Mucosa of stomach (tissue), 1 donor: ENCODE measurements at regions not wholly inside any gene's neighbourhood (a gene's known extent, or its start where the extent isn't known, plus 50 kb on each side); places are given as distances from the start of the nearest gene placed in this dataset.

Experiments
- H3K27me3 ChIP-seq: one replicate; pipeline ENCODE4 v1.7.0; 2013; ENCODE audit warnings: mild to moderate bottlenecking, low read length; ENCODE audit not compliant: control insufficient read depth, insufficient read depth
- H3K36me3 ChIP-seq: one replicate; pipeline ENCODE4 v1.7.0; 2013; ENCODE audit warnings: low read length; ENCODE audit not compliant: control insufficient read depth, insufficient read depth
- H3K4me1 ChIP-seq: one replicate; pipeline ENCODE4 v1.7.0; 2013; ENCODE audit warnings: mild to moderate bottlenecking, low read length; ENCODE audit not compliant: control insufficient read depth, insufficient read depth
- H3K4me3 ChIP-seq: one replicate; pipeline ENCODE4 v1.7.0; 2013; ENCODE audit warnings: low read length
- H3K9ac ChIP-seq: one replicate; pipeline ENCODE4 v1.7.0; 2013; ENCODE audit warnings: mild to moderate bottlenecking, low read length, moderate library complexity
- H3K9me3 ChIP-seq: one replicate; pipeline ENCODE4 v1.7.0; 2013; ENCODE audit warnings: mild to moderate bottlenecking, low read length, moderate library complexity; ENCODE audit not compliant: control insufficient read depth
- donor health status: Pancreatic carcinoma.

DNA sequence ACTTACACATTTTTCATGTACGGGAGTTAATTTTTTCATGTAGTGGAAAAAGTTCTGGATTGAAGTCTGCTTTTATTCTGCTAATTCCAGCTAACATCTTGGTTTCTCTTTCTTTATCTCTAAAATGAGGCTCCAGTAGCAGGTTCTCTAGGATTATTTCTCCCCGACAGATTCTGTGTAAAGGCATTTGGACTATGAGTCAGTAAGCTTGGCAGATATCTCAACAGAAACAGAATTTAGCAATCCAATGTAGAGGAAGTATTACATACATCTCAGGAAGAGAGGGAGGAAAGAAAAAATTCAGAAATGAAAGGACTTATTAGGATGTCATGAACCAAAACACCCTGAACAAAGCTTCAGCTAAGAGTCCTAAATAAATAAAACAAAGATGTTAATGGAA, 1682.3 kb upstream of the TENM3 start:
- Histone ChIP-seq H3K36me3 (no peaks in the 10 kb centered on the region), H3K9me3 (no peaks in the 10 kb centered on the region), H3K4me1 (no peaks in the 10 kb centered on the region), H3K9ac (no peak overlapping the region), H3K4me3 (no peak overlapping the region), H3K27me3 (no peaks in the 10 kb centered on the region)

DNA sequence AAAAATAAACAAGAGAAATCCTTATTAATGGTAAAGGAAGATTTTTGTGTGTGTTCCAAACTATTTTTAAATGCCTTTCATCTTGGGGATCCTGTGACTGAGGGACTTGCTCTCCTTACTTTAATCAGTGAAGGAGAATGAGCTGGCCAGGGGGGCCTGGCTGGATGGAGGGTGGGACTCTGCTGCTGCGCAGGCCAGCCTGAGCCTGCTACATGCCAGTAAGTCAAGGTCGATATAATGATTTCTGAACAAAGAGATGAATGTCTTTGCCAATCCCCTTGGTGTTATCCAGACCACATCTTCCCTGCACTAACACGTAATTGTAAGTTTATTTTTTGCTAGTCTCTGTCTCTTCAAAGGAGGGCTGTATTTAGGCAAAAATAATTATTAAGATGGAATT, 1679.2 kb upstream of the TENM3 start:
- H3K36me3 ChIP-seq, result no peaks in the 10 kb centered on the region
- H3K27me3 ChIP-seq, result no peaks in the 10 kb centered on the region
- no peak overlapping the region for H3K4me3 ChIP-seq
- H3K9ac ChIP-seq, result no peak overlapping the region
- no peaks in the 10 kb centered on the region for H3K4me1 ChIP-seq
- no peaks in the 10 kb centered on the region for H3K9me3 ChIP-seq

DNA sequence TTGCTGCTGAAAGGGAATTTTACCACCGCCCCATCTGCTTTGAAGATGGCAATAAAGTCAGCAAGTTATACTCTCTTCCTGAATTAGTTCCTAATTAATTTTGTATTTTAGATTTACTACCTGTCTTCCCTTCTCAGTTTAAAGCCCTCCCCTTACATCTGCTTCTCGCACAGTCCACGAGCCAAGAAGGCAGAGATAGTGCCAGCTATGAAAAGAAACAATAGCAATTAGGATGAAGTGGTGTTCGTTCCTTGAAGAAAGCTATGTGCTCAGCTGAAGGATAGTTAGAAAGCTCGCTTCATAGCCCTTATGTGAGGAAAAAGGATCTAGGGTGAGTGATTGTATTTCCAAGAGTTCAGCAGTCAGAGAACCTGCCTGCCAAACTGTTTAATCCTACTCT, 1678.8 kb upstream of the TENM3 start:
- Histone ChIP-seq H3K9ac (no peak overlapping the region), H3K9me3 (no peaks in the 10 kb centered on the region), H3K4me3 (no peak overlapping the region), H3K4me1 (no peaks in the 10 kb centered on the region), H3K36me3 (no peaks in the 10 kb centered on the region), H3K27me3 (no peaks in the 10 kb centered on the region)

DNA sequence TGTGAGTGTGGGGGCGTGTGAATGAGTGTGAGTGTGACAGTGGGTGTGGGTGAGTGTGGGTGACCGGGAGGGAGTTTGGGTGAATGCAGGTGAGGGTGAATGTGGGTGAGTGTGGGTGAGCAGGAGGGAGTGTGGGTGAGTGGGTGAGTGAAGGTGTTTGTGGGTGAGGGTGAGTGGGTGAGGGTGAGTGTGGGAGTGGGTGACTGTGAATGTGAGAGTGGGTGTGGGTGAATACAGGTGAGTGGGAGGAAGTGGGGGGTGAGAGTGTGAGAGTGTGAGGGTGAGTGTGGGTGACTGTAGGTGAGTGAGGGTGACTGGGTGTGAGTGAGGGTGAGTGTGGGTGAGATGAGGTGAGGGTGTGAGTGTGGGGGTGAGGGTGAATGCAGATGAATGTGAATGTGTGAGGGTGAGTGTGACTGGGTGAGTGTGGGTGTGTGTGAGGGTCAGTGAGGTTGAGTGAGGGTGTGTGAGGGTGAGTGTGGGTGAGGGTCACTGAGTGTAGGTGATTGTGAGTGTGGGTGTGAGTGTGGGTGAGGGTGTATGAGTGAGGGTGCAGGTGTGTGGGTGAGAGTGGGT, 1677.3 kb upstream of the TENM3 start:
- H3K27me3 ChIP-seq, result no peaks in the 10 kb centered on the region
- no peak overlapping the region for H3K9ac ChIP-seq
- H3K36me3 ChIP-seq, result no peaks in the 10 kb centered on the region
- H3K9me3 ChIP-seq, result no peaks in the 10 kb centered on the region
- no peak overlapping the region for H3K4me3 ChIP-seq
- H3K4me1 ChIP-seq, result no peaks in the 10 kb centered on the region

DNA sequence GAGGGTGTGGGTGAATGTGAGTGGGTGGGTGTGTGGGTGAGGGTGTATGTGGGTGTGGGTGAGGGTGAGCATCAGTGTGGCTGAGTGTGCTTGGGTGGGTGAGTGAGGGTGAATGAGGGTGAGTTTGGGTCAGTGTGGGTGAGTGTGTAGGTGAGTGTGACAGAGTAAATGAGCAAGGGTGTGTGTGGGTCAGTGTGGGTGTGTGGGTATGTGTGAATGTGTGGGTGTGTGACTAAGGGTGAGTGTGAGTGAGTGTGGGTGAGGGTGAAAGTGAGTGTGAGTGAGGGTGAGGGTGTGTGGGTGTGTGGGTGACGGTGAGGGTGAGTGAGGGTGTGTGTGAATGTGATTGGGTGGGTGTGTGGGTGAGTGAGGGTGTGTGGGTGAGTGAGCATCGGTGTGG, 1676.7 kb upstream of the TENM3 start:
- no peaks in the 10 kb centered on the region for H3K27me3 ChIP-seq
- no peaks in the 10 kb centered on the region for H3K36me3 ChIP-seq
- H3K4me1 ChIP-seq, result no peaks in the 10 kb centered on the region
- H3K4me3 ChIP-seq, result no peak overlapping the region
- H3K9me3 ChIP-seq, result no peaks in the 10 kb centered on the region
- H3K9ac ChIP-seq, result no peak overlapping the region

DNA sequence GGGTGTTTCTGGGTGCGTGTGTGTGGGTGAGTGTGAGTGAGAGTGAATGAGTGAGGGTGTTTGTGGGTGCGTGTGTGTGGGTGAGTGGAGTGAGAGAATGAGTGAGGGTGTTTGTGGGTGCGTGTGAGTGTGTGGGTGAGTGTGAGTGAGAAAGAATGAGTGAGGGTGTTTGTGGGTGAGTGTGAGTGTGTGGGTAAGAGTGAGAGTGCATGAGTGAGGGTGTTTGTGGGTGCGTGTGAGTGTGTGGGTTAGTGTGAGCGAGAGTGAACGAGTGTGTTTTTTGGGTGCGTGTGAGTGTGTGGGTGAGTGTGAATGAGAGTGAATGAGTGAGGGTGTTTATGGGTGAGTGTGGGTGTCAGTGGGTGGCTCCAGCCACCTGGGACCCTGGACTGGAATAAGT, 1676.1 kb upstream of the TENM3 start:
- no peak overlapping the region for H3K4me3 ChIP-seq
- H3K9me3 ChIP-seq, result no peaks in the 10 kb centered on the region
- H3K36me3 ChIP-seq, result no peaks in the 10 kb centered on the region
- H3K4me1 ChIP-seq, result no peaks in the 10 kb centered on the region
- H3K27me3 ChIP-seq, result no peaks in the 10 kb centered on the region
- H3K9ac ChIP-seq, result no peak overlapping the region

DNA sequence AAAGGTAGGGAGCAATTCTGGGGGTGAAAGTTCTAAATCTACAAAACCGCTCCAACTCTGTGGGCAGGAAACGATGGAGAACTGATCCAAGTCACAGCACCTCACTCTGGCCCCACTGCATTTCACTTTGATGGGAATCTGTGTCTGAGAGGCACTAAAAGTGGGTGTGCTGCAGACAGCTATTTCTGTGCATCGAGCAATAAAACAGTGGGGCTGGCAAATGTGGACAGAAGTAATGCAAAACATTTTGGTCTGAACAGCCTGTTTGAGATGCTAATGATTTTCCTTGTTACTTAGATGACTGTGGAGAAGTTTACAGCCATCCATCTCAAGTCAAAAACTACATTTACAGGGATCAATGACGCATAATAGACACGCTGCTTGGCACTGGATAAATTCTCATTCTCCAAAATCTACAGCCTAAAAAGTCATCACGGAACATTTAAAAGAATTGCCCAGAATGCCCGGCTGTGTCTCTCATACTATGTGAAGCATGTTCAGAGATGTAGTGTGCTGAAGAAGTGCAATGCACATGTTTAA, 1671.6 kb upstream of the TENM3 start:
- Histone ChIP-seq H3K36me3 (no peaks in the 10 kb centered on the region), H3K9me3 (no peaks in the 10 kb centered on the region), H3K4me1 (no peaks in the 10 kb centered on the region), H3K4me3 (no peak overlapping the region), H3K27me3 (no peaks in the 10 kb centered on the region), H3K9ac (no peak overlapping the region)

DNA sequence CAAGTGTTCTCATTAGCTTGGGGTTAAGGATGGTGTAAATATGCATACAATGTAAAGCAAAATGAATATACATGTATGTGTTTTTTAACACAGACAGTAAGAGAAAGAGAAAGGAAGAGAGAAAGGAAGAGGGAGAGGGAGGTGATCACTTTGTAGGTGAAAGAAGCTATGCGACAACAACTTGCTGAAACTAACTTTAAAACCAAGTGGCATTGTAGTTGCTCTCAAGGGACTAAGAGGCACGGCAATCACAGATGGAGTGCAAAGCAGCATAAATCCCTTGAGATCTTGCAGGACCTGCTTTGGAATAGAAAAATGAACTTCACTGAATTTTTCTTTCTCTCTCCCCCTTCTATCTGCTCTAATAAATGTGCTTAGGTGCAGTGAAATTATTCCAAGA, 1665.0 kb upstream of the TENM3 start:
- H3K9ac ChIP-seq, result no peak overlapping the region
- no peaks in the 10 kb centered on the region for H3K9me3 ChIP-seq
- no peak overlapping the region for H3K4me3 ChIP-seq
- H3K36me3 ChIP-seq, result no peaks in the 10 kb centered on the region
- no peaks in the 10 kb centered on the region for H3K4me1 ChIP-seq
- H3K27me3 ChIP-seq, result no peaks in the 10 kb centered on the region

DNA sequence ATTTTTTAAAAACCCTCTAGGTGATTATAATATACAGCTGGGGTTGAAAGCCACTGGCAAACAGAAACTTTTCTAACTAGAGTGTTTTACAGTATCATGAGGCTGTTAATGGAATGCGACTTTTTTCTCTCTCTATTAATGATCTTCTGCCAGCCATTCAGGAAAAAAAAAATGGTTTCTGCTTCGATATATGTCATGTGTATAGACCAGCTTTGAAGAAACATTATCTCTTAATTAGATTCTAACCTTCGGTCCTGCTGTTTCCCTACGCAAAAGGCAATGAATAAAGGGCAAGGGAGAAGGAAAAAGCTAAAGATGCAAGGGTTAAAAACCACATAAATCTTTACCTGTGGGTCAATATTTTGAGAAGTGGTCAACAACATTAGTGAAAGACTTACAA, 1662.1 kb upstream of the TENM3 start:
- Histone ChIP-seq H3K4me1 (no peaks in the 10 kb centered on the region), H3K4me3 (no peak overlapping the region), H3K27me3 (no peaks in the 10 kb centered on the region), H3K9ac (no peak overlapping the region), H3K9me3 (no peaks in the 10 kb centered on the region), H3K36me3 (no peaks in the 10 kb centered on the region)

DNA sequence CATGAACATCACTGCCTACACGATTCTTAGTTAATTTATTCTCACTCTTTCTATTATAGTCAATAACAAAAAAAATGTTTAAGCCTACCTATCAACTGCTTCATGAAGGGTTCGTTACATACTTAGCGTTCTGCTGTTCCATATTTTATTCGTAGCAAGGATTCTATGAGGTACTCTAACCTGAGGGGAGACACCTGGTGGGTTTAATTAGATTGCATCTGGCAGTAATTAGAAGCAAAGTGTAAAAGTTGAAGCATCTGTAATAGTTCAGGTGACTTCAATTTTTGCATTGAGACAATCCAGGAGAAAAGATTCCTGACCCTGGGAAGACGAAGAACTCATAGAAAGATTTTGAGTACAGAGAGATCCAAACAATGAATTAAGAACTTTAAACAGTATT, 1655.8 kb upstream of the TENM3 start:
- H3K4me3 ChIP-seq, result no peak overlapping the region
- H3K27me3 ChIP-seq, result no peaks in the 10 kb centered on the region
- H3K36me3 ChIP-seq, result no peaks in the 10 kb centered on the region
- no peak overlapping the region for H3K9ac ChIP-seq
- no peaks in the 10 kb centered on the region for H3K4me1 ChIP-seq
- H3K9me3 ChIP-seq, result no peaks in the 10 kb centered on the region

DNA sequence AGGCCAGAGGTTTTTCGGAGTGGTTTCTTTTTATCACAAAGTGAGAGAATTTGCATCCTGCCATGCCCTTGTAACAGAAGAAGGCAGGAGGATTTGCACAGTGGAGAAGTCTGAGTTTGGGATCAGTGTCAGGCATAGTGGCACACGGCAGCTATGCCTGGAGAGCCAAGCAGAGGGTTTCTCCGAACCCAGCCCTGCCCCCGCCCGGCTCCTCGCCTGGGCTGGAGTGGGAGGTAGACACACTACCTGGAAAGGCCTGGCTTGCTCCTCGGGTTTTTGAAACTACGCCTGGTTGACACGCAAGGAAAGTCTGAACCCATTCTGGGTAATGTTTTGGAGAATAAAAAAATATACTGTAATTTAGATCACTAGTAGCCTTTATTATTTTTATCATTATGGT, 1653.6 kb upstream of the TENM3 start:
- Histone ChIP-seq H3K9ac (no peak overlapping the region), H3K27me3 (no peaks in the 10 kb centered on the region), H3K9me3 (no peaks in the 10 kb centered on the region), H3K4me3 (no peak overlapping the region), H3K36me3 (no peaks in the 10 kb centered on the region), H3K4me1 (no peaks in the 10 kb centered on the region)

DNA sequence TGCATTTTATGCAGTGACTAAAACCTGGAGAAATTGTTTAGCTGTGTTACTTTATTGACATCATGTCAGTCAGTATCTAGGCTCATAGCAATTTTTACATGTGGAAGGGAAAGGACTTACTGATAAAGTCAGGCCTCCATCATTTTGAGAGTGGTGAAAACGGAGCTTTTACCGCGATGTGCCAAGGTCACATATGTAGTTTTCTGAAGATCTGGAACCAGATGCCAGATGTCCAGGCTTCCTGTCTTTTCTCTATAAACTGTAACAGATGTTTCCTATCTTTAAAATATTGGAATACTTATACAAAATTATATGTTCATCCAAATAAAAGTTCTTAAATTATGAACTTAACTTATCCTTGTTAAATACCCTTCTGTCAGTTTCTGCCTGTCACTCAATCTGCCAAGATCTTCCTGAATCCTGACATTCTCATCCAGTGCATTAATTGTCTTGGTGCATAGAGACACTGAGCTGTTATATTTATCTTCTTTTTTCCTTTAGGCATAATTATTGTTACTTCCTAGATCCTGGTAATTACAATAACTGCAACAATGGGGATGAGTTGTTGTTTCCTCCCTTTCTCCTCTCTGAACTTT, 1646.2 kb upstream of the TENM3 start:
- Histone ChIP-seq H3K9ac (no peak overlapping the region), H3K4me1 (no peaks in the 10 kb centered on the region), H3K36me3 (no peaks in the 10 kb centered on the region), H3K27me3 (no peaks in the 10 kb centered on the region), H3K9me3 (no peaks in the 10 kb centered on the region), H3K4me3 (no peak overlapping the region)

DNA sequence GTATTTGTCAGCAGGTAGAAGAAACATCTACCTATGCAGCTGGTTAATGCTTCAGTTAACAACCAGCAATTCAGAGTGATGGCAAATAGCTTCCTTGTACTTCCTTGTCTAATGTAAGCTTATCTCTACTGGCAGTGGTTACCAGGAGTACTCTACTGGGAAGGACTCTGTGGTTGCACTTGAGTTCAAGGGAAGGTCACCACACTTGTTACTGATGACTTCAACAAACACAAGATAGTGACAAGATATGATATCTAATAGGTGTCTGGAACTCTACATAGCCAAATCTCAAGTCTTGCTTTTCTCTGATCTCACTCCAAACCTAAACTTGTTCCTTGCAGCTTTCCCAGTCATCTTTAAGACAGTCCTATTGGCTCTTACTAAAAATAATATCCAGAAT, 1644.9 kb upstream of the TENM3 start:
- Histone ChIP-seq H3K4me1 (no peaks in the 10 kb centered on the region), H3K4me3 (no peak overlapping the region), H3K9ac (no peak overlapping the region)

More for the DNA sequence above, 1644.9 kb upstream of the TENM3 start:
- Histone ChIP-seq H3K36me3 (no peaks in the 10 kb centered on the region), H3K9me3 (no peaks in the 10 kb centered on the region), H3K27me3 (no peaks in the 10 kb centered on the region)
